GM23248 (cell line): ENCODE measurements at regions not wholly inside any gene's neighbourhood (a gene's known extent, or its start where the extent isn't known, plus 50 kb on each side); places are given as distances from the start of the nearest gene placed in this dataset.

Experiments
- DNase-seq: peaks from one replicate; pipeline ENCODE4 v3.0.0-alpha.2; 2015
- H2AFZ ChIP-seq: fragments of 200-600 bp; sonication (generic); 2 replicates; pipeline ENCODE4 v1.6.1; 2016; ENCODE audit warnings: antibody characterized with exemption
- H3F3A ChIP-seq: fragments of 200-600 bp; sonication (generic); 2 replicates; pipeline ENCODE4 v1.6.1; 2016; ENCODE audit warnings: mild to moderate bottlenecking, antibody characterized with exemption, mixed run types; ENCODE audit not compliant: insufficient read depth
- H3K27ac ChIP-seq: fragments of 200-600 bp; sonication (generic); 2 replicates; pipeline ENCODE4 v1.5.1; 2016; ENCODE audit warnings: mild to moderate bottlenecking
- H3K27me3 ChIP-seq: fragments of 200-600 bp; sonication (generic); replicated peaks from 2 replicates; pipeline ENCODE4 v1.6.1; 2016; ENCODE audit warnings: mild to moderate bottlenecking; ENCODE audit not compliant: insufficient read depth
- H3K36me3 ChIP-seq: fragments of 200-600 bp; sonication (generic); 2 replicates; pipeline ENCODE4 v1.6.1; 2016; ENCODE audit warnings: low read depth, mild to moderate bottlenecking
- H3K4me1 ChIP-seq: fragments of 200-600 bp; sonication (generic); 2 replicates; pipeline ENCODE4 v1.6.1; 2016; ENCODE audit warnings: mild to moderate bottlenecking; ENCODE audit not compliant: insufficient read depth
- H3K4me2 ChIP-seq: fragments of 200-600 bp; sonication (generic); one replicate; pipeline ENCODE4 v1.6.1; 2016; ENCODE audit warnings: mild to moderate bottlenecking; ENCODE audit not compliant: unreplicated experiment
- H3K4me3 ChIP-seq: fragments of 200-600 bp; sonication (generic); 2 replicates; pipeline ENCODE4 v1.5.1; 2016; ENCODE audit warnings: mild to moderate bottlenecking
- H3K79me2 ChIP-seq: fragments of 200-600 bp; sonication (generic); 2 replicates; pipeline ENCODE4 v1.6.1; 2016; ENCODE audit warnings: mild to moderate bottlenecking; ENCODE audit not compliant: insufficient read depth
- H3K9ac ChIP-seq: fragments of 200-600 bp; sonication (generic); 2 replicates; pipeline ENCODE4 v1.6.1; 2016; ENCODE audit warnings: mild to moderate bottlenecking
- H3K9me2 ChIP-seq: fragments of 200-600 bp; sonication (generic); 2 replicates; pipeline ENCODE4 v1.6.1; 2016; ENCODE audit warnings: mixed run types, mild to moderate bottlenecking, moderate library complexity; ENCODE audit not compliant: insufficient read depth
- H3K9me3 ChIP-seq: fragments of 200-600 bp; sonication (generic); one replicate; pipeline ENCODE4 v1.6.1; 2017; ENCODE audit warnings: low read depth
- H4K20me1 ChIP-seq: fragments of 200-600 bp; sonication (generic); 2 replicates; pipeline ENCODE4 v1.6.0; 2016; ENCODE audit not compliant: insufficient read depth
- EZH2 ChIP-seq: fragments of 200-600 bp; sonication (generic); IDR thresholded peaks from 2 replicates; pipeline ENCODE4 v1.6.1; 2018; ENCODE audit warnings: antibody characterized with exemption, mild to moderate bottlenecking; ENCODE audit not compliant: insufficient read depth, poor library complexity, severe bottlenecking
- EZH2phosphoT487 ChIP-seq: fragments of 200-600 bp; sonication (generic); IDR thresholded peaks from 2 replicates; pipeline ENCODE4 v1.6.1; 2018; ENCODE audit warnings: antibody characterized with exemption, moderate library complexity, mild to moderate bottlenecking, low read depth; ENCODE audit not compliant: insufficient read depth
- WGBS, 2 experiments: methylation state at CpG; one replicate each; pipeline ENCODE4 v1.1.6; 2015 to 2017; ENCODE audit warnings: low lambda C conversion rate in 2 of 2, low coverage in 1 of 2; ENCODE audit errors: missing lambda C conversion rate in 2 of 2; 5-methylcytosine and 5-hydroxymethylcytosine counted together
- in situ Hi-C: fragments of 300-500 bp; cut with MboI; formaldehyde crosslinking; loops from 2 replicates; pipeline ENCODE4 v1.15.0; 2020

- H3K9me2 ChIP-seq, result no peaks in the 10 kb centered on the region
- no peak for DNase-seq
- H2AFZ ChIP-seq, result no peak overlapping the region
- H3K27ac ChIP-seq, result no peak overlapping the region
- no peak for TF ChIP-seq EZH2
- TF ChIP-seq EZH2phosphoT487, result no peak
- no peaks in the 10 kb centered on the region for H3F3A ChIP-seq
- H3K36me3 ChIP-seq, result no peaks in the 10 kb centered on the region
- no peaks in the 10 kb centered on the region for H4K20me1 ChIP-seq
- H3K79me2 ChIP-seq, result no peaks in the 10 kb centered on the region
- 36 to 51% methylated on average over 4 of the region's 4 CpGs for WGBS, 2 experiments
- no peak overlapping the region for H3K4me3 ChIP-seq
- no peaks in the 10 kb centered on the region for H3K27me3 ChIP-seq
- no peak overlapping the region for H3K4me2 ChIP-seq
- H3K9me3 ChIP-seq, result no peaks in the 10 kb centered on the region
- in situ Hi-C loops, result no loop called here
- no peaks in the 10 kb centered on the region for H3K4me1 ChIP-seq
- H3K9ac ChIP-seq, result no peak overlapping the region
Observed at GRCh38 chr3:95994338-95994737, 820.1 kb upstream of the EPHA6 start.

- in situ Hi-C loops, result no loop called here
- no peak overlapping the region for H3K4me2 ChIP-seq
- WGBS, 2 experiments, result 34 to 51% methylated on average over 4 of the region's 4 CpGs
Observed at GRCh38 chr3:96000966-96001365, 813.4 kb upstream of the EPHA6 start.

GRCh38 chr3:96007650-96008195, 806.7 kb upstream of the EPHA6 start:
- Histone ChIP-seq H3K27me3 (no peaks in the 10 kb centered on the region), H3K9me2 (no peaks in the 10 kb centered on the region), H3K27ac (no peak overlapping the region), H3F3A (no peaks in the 10 kb centered on the region), H3K9ac (no peak overlapping the region), H3K36me3 (no peaks in the 10 kb centered on the region), H3K4me1 (no peaks in the 10 kb centered on the region), H3K9me3 (no peaks in the 10 kb centered on the region), H3K79me2 (no peaks in the 10 kb centered on the region), H2AFZ (no peak overlapping the region), H3K4me3 (no peak overlapping the region), H3K4me2 (no peak overlapping the region), H4K20me1 (no peaks in the 10 kb centered on the region)
- in situ Hi-C loops, result no loop called here
- no peak for DNase-seq
- TF ChIP-seq EZH2phosphoT487 (no peak), EZH2 (no peak)

More at GRCh38 chr3:96000966-96001365, 813.4 kb upstream of the EPHA6 start:
- no peak overlapping the region for H3K4me3 ChIP-seq
- H4K20me1 ChIP-seq, result no peaks in the 10 kb centered on the region
- no peaks in the 10 kb centered on the region for H3K9me3 ChIP-seq
- H3K9ac ChIP-seq, result no peak overlapping the region
- H2AFZ ChIP-seq, result no peak overlapping the region
- no peaks in the 10 kb centered on the region for H3K4me1 ChIP-seq
- no peaks in the 10 kb centered on the region for H3K36me3 ChIP-seq
- no peaks in the 10 kb centered on the region for H3K9me2 ChIP-seq
- no peak for DNase-seq
- no peak overlapping the region for H3K27ac ChIP-seq
- H3K79me2 ChIP-seq, result no peaks in the 10 kb centered on the region
- H3F3A ChIP-seq, result no peaks in the 10 kb centered on the region
- TF ChIP-seq EZH2 (no peak), EZH2phosphoT487 (no peak)
- no peaks in the 10 kb centered on the region for H3K27me3 ChIP-seq

GRCh38 chr3:96012939-96013338, 801.5 kb upstream of the EPHA6 start:
- in situ Hi-C loops, result no loop called here
- H3K9me2 ChIP-seq, result no peaks in the 10 kb centered on the region
- no peaks in the 10 kb centered on the region for H3K36me3 ChIP-seq
- H3K9me3 ChIP-seq, result no peaks in the 10 kb centered on the region
- no peak overlapping the region for H3K4me3 ChIP-seq
- no peaks in the 10 kb centered on the region for H3K79me2 ChIP-seq
- H3K4me1 ChIP-seq, result no peaks in the 10 kb centered on the region
- no peaks in the 10 kb centered on the region for H4K20me1 ChIP-seq
- DNase-seq, result no peak
- no peaks in the 10 kb centered on the region for H3K27me3 ChIP-seq
- no peak overlapping the region for H3K9ac ChIP-seq
- TF ChIP-seq EZH2 (no peak), EZH2phosphoT487 (no peak)
- no peak overlapping the region for H2AFZ ChIP-seq
- no peaks in the 10 kb centered on the region for H3F3A ChIP-seq
- WGBS, 2 experiments, result 27 to 28% methylated on average over 2 of the region's 2 CpGs
- H3K27ac ChIP-seq, result no peak overlapping the region
- no peak overlapping the region for H3K4me2 ChIP-seq

- no peaks in the 10 kb centered on the region for H3K9me3 ChIP-seq
- H3K4me3 ChIP-seq, result no peak overlapping the region
- TF ChIP-seq EZH2 (no peak), EZH2phosphoT487 (no peak)
- no peaks in the 10 kb centered on the region for H3K79me2 ChIP-seq
- in situ Hi-C loops, result no loop called here
- H3K27ac ChIP-seq, result no peak overlapping the region
- H3K27me3 ChIP-seq, result no peaks in the 10 kb centered on the region
- WGBS, 2 experiments, result 15 to 16% methylated on average over 3 of the region's 3 CpGs
- H3K4me2 ChIP-seq, result no peak overlapping the region
- H2AFZ ChIP-seq, result no peak overlapping the region
- DNase-seq, result no peak
- no peaks in the 10 kb centered on the region for H4K20me1 ChIP-seq
- H3K9me2 ChIP-seq, result no peaks in the 10 kb centered on the region
- H3K36me3 ChIP-seq, result no peaks in the 10 kb centered on the region
- H3K9ac ChIP-seq, result no peak overlapping the region
- H3F3A ChIP-seq, result no peaks in the 10 kb centered on the region
- H3K4me1 ChIP-seq, result no peaks in the 10 kb centered on the region
Observed at GRCh38 chr3:96017556-96017955, 796.8 kb upstream of the EPHA6 start.
